ENCODE measurements at regions not wholly inside any gene's neighbourhood (a gene's known extent, or its start where the extent isn't known, plus 50 kb on each side); places are given as distances from the start of the nearest gene placed in this dataset.

GRCh38 chr13:34391076-34391475 lies 551.0 kb upstream of the NBEA start:
- Histone ChIP-seq H3K27me3 (ENCODE audit: low read depth, low read length) (0 out of 2 replicates have a peak, but pooled peaks cover 4% of the 10 kb centered on the region), H3K4me1 (ENCODE audit: low read length) (no peaks in the 10 kb centered on the region), H3K36me3 (replicated peaks; ENCODE audit: low read depth, low read length) (no peaks in the 10 kb centered on the region), H3K4me2 (ENCODE audit: low read length) (no peak overlapping the region), H3K27ac (ENCODE audit: low read length) (no peak overlapping the region), H3K9me3 (ENCODE audit: insufficient read depth, low read length) (peaks cover 11% of the 10 kb centered on the region; the same call in 1 of the 2 replicates), H4K20me1 (ENCODE audit: insufficient read depth, low read length) (no peaks in the 10 kb centered on the region), H3K4me3 (ENCODE audit: low read length) (no peak overlapping the region), H2AFZ (ENCODE audit: low read depth, low read length) (no peak overlapping the region), H3K79me2 (ENCODE audit: low read length) (no peaks in the 10 kb centered on the region), H3K9ac (ENCODE audit: low read length) (no peak overlapping the region)
- TF ChIP-seq CTCF (IDR thresholded peaks at IDR 0.05; ENCODE audit: low read depth, low read length) (no peak), EZH2phosphoT487 (IDR thresholded peaks at IDR 0.05; ENCODE audit: low read depth) (no peak)

GRCh38 chr13:34401696-34402095 lies 540.4 kb upstream of the NBEA start:
- Histone ChIP-seq H3K27me3 (ENCODE audit: low read depth, low read length) (no peaks in the 10 kb centered on the region), H4K20me1 (ENCODE audit: insufficient read depth, low read length) (no peaks in the 10 kb centered on the region), H3K9ac (ENCODE audit: low read length) (no peak overlapping the region), H3K79me2 (ENCODE audit: low read length) (no peaks in the 10 kb centered on the region), H2AFZ (ENCODE audit: low read depth, low read length) (no peak overlapping the region), H3K4me1 (ENCODE audit: low read length) (no peaks in the 10 kb centered on the region), H3K36me3 (replicated peaks; ENCODE audit: low read depth, low read length) (no peaks in the 10 kb centered on the region), H3K4me3 (ENCODE audit: low read length) (no peak overlapping the region), H3K27ac (ENCODE audit: low read length) (no peak overlapping the region), H3K4me2 (ENCODE audit: low read length) (no peak overlapping the region), H3K9me3 (ENCODE audit: insufficient read depth, low read length) (no peaks in the 10 kb centered on the region)
- no peak for TF ChIP-seq EZH2phosphoT487 (IDR thresholded peaks at IDR 0.05; ENCODE audit: low read depth)
- TF ChIP-seq CTCF (IDR thresholded peaks at IDR 0.05; ENCODE audit: low read depth, low read length), result no peak

GRCh38 chr13:34405410-34406181 lies 536.5 kb upstream of the NBEA start:
- Histone ChIP-seq H2AFZ (ENCODE audit: low read depth, low read length) (no peak overlapping the region), H3K4me2 (ENCODE audit: low read length) (no peak overlapping the region), H3K9me3 (ENCODE audit: insufficient read depth, low read length) (no peaks in the 10 kb centered on the region), H3K79me2 (ENCODE audit: low read length) (no peaks in the 10 kb centered on the region), H3K27ac (ENCODE audit: low read length) (no peak overlapping the region), H3K9ac (ENCODE audit: low read length) (no peak overlapping the region), H4K20me1 (ENCODE audit: insufficient read depth, low read length) (no peaks in the 10 kb centered on the region), H3K4me1 (ENCODE audit: low read length) (no peaks in the 10 kb centered on the region), H3K4me3 (ENCODE audit: low read length) (no peak overlapping the region), H3K36me3 (replicated peaks; ENCODE audit: low read depth, low read length) (no peaks in the 10 kb centered on the region), H3K27me3 (ENCODE audit: low read depth, low read length) (no peaks in the 10 kb centered on the region)
- no peak for TF ChIP-seq EZH2phosphoT487 (IDR thresholded peaks at IDR 0.05; ENCODE audit: low read depth)

- no peak overlapping the region for H3K27ac ChIP-seq (ENCODE audit: low read length)
- H3K79me2 ChIP-seq (ENCODE audit: low read length), result no peaks in the 10 kb centered on the region
- no peak overlapping the region for H2AFZ ChIP-seq (ENCODE audit: low read depth, low read length)
- no peak for TF ChIP-seq EZH2phosphoT487 (IDR thresholded peaks at IDR 0.05; ENCODE audit: low read depth)
- no peak for TF ChIP-seq CTCF (IDR thresholded peaks at IDR 0.05; ENCODE audit: low read depth, low read length)
- H3K4me1 ChIP-seq (ENCODE audit: low read length), result no peaks in the 10 kb centered on the region
- H3K9ac ChIP-seq (ENCODE audit: low read length), result no peak overlapping the region
- H4K20me1 ChIP-seq (ENCODE audit: insufficient read depth, low read length), result no peaks in the 10 kb centered on the region
- no peak overlapping the region for H3K4me2 ChIP-seq (ENCODE audit: low read length)
- H3K27me3 ChIP-seq (ENCODE audit: low read depth, low read length), result no peaks in the 10 kb centered on the region
- H3K4me3 ChIP-seq (ENCODE audit: low read length), result no peak overlapping the region
- H3K36me3 ChIP-seq (replicated peaks; ENCODE audit: low read depth, low read length), result no peaks in the 10 kb centered on the region
- no peaks in the 10 kb centered on the region for H3K9me3 ChIP-seq (ENCODE audit: insufficient read depth, low read length)
Observed at GRCh38 chr13:34408640-34409039, 533.4 kb upstream of the NBEA start.

All from OCI-LY3 (cell line).